ENCODE measurements at regions not wholly inside any gene's neighbourhood (a gene's known extent, or its start where the extent isn't known, plus 50 kb on each side); places are given as distances from the start of the nearest gene placed in this dataset.

DNA sequence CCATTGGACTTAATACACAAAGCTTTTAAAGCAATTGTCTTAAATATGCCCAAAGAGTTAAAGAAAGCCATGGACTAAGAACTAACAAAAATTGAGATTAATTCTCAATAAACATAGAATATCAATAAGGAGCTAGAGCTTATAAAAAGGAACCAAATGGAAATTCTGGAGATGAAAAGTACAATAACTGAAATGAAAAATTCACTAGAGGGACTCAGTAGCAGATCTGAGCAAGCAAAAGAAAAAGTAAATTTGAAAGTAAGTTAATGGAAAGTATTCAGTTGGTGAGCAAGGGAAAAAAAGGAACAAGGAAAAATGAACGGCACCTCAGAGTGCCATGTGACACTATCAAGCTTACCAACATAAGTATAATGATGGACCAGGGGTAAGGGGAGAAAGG, 209.8 kb downstream of the FZD1 start:
- TF ChIP-seq, protein P1, sequence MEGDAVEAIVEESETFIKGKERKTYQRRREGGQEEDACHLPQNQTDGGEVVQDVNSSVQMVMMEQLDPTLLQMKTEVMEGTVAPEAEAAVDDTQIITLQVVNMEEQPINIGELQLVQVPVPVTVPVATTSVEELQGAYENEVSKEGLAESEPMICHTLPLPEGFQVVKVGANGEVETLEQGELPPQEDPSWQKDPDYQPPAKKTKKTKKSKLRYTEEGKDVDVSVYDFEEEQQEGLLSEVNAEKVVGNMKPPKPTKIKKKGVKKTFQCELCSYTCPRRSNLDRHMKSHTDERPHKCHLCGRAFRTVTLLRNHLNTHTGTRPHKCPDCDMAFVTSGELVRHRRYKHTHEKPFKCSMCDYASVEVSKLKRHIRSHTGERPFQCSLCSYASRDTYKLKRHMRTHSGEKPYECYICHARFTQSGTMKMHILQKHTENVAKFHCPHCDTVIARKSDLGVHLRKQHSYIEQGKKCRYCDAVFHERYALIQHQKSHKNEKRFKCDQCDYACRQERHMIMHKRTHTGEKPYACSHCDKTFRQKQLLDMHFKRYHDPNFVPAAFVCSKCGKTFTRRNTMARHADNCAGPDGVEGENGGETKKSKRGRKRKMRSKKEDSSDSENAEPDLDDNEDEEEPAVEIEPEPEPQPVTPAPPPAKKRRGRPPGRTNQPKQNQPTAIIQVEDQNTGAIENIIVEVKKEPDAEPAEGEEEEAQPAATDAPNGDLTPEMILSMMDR (IDR thresholded peaks at IDR 0.05), result no peak
- TF ChIP-seq POLR2A (IDR thresholded peaks at IDR 0.05) (no peak), POLR2AphosphoS5 (IDR thresholded peaks at IDR 0.05) (no peak), EP300 (IDR thresholded peaks at IDR 0.05) (no peak)

All from stomach (tissue), 4 donors.